ENCODE measurements at regions not wholly inside any gene's neighbourhood (a gene's known extent, or its start where the extent isn't known, plus 50 kb on each side); places are given as distances from the start of the nearest gene placed in this dataset.

DNA sequence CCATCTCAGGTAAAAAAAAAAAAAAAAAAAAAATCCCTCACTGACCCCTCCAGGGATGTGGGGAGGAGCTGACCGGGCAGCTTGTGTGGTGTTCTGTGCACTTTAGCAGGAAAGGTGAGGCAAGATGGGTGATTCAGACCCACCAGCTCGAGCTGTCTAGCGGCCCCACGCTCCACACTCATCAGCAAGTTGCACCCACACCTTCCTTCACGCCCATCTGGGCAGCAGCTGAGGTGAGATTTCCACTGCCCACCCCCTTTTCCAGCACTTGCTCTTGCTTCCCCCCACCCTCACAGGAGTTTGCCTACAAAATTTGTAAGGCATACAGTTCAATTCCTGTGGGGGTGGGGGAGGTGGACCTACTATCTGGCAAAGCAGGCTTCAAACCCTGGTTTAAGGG, 58.7 kb upstream of the ZNF354B start:
- Histone ChIP-seq H3K4me1 (replicated peaks in 1 of 4; ENCODE audit: control insufficient read depth in 3 of 4, insufficient read depth in 4 of 4, low read length in 3 of 4) (no peaks in the 10 kb centered on the region), H3K79me2 (ENCODE audit: control insufficient read depth in 1 of 2, insufficient read depth in 2 of 2, low read length in 2 of 2) (no peaks in the 10 kb centered on the region), H4K91ac (replicated peaks; ENCODE audit: insufficient read length, low read length) (no peak overlapping the region), H3K4ac (replicated peaks; ENCODE audit: insufficient read length, low read depth, low read length) (no peak overlapping the region), H3K9ac (replicated peaks in 1 of 4; ENCODE audit: extremely low read depth in 1 of 4, low read depth in 3 of 4, low read length in 3 of 4) (no peak overlapping the region), H3K23me2 (ENCODE audit: low read depth, low read length) (no peaks in the 10 kb centered on the region), H2BK120ac (replicated peaks; ENCODE audit: low read depth, low read length) (no peak overlapping the region), H3K27ac (ENCODE audit: low read depth, low read length) (no peak overlapping the region), H3K9me3 (ENCODE audit: insufficient read depth in 2 of 2, low read depth in 1 of 2, low read length in 1 of 2) (peaks cover 26 to 61% of the 10 kb centered on the region in 2 experiments), H3K56ac (replicated peaks; ENCODE audit: insufficient read length, low read depth, low read length) (no peak overlapping the region), H3K79me1 (ENCODE audit: low read depth, low read length) (no peaks in the 10 kb centered on the region), H2BK15ac (ENCODE audit: low read length) (no peak overlapping the region), H4K5ac (ENCODE audit: insufficient read length, low read depth, low read length) (no peak overlapping the region), H3K4me3 (ENCODE audit: extremely low read depth in 1 of 4, insufficient read depth in 2 of 4, low read depth in 3 of 4, low read length in 4 of 4) (no peak overlapping the region), H2BK20ac (ENCODE audit: low read length) (no peak overlapping the region), H4K20me1 (replicated peaks in 1 of 2; ENCODE audit: control insufficient read depth in 1 of 2, insufficient read depth in 2 of 2, low read length in 2 of 2) (no peaks in the 10 kb centered on the region), H2BK12ac (ENCODE audit: low read depth, low read length) (no peak overlapping the region), H2BK5ac (ENCODE audit: low read depth, low read length) (no peak overlapping the region), H3K4me2 (ENCODE audit: insufficient read depth in 1 of 2, low read depth in 2 of 2, low read length in 2 of 2) (no peak overlapping the region), H2AK5ac (ENCODE audit: low read depth, low read length) (no peak overlapping the region), H3K14ac (ENCODE audit: insufficient read length) (no peak overlapping the region), H4K8ac (ENCODE audit: extremely low read depth, insufficient read depth, low read length) (no peak overlapping the region), H2AFZ (ENCODE audit: low read length) (no peak overlapping the region), H3K18ac (ENCODE audit: extremely low read depth, low read length) (no peak overlapping the region), H3K23ac (ENCODE audit: insufficient read length) (no peak overlapping the region), H3K36me3 (ENCODE audit: control insufficient read depth in 2 of 4, insufficient read depth in 4 of 4, low read length in 3 of 4) (no peaks in the 10 kb centered on the region), H3K27me3 (replicated peaks in 1 of 4; ENCODE audit: control insufficient read depth in 3 of 4, extremely low read depth in 1 of 4, insufficient read depth in 3 of 4, low read length in 3 of 4) (no peaks in the 10 kb centered on the region)
- WGBS, 2 experiments (ENCODE audit: extremely low coverage in 1 of 2, insufficient coverage in 1 of 2, insufficient read length in 1 of 2, insufficient replicate concordance in 2 of 2, low coverage in 1 of 2, low lambda C conversion rate in 2 of 2, missing lambda C conversion rate in 1 of 2) = 78% methylated on average over 5 of the region's 5 CpGs; no CpG with 5 or more reads in 1 of the 2 experiments
- POLR2A ChIA-PET (ENCODE audit: partially characterized antibody) = interaction anchor here (0.8 to 1.3 kb wide), 2 partner anchors 10 to 28 kb away, joined by 3 read pairs; no protein-coding TSS in a partner anchor
- no peak for FAIRE-seq
- CTCF ChIA-PET (ENCODE audit: partially characterized antibody) = no interaction called here
- DNase-seq (ENCODE audit: low read depth in 1 of 2, low spot score in 2 of 2) = no peak
- TF ChIP-seq CBX8 (IDR thresholded peaks at IDR 0.05; ENCODE audit: borderline replicate concordance, low read depth, low read length) (no peak), SIRT6 (IDR thresholded peaks at IDR 0.05; ENCODE audit: low read length) (no peak), SP2 (IDR thresholded peaks at IDR 0.05; ENCODE audit: low read length) (no peak), KDM5A (IDR thresholded peaks at IDR 0.05; ENCODE audit: low read length) (no peak), CTBP2 (IDR thresholded peaks at IDR 0.05; ENCODE audit: borderline replicate concordance, insufficient read depth, insufficient read length, low read length) (no peak), KDM4A (IDR thresholded peaks at IDR 0.05; ENCODE audit: low read depth, low read length, severe bottlenecking) (no peak), GABPA (IDR thresholded peaks at IDR 0.05; ENCODE audit: borderline replicate concordance, insufficient read depth, low read length) (no peak), NANOG (IDR thresholded peaks at IDR 0.05; ENCODE audit: insufficient read depth, low read depth, low read length, poor library complexity, severe bottlenecking) (no peak), TAF1 (IDR thresholded peaks at IDR 0.05; ENCODE audit: low read depth, low read length) (no peak), PHF8 (conservative IDR thresholded peaks at IDR 0.05; ENCODE audit: low read depth, low read length) (no peak), YY1 (IDR thresholded peaks at IDR 0.05; ENCODE audit: low read depth, low read length) (no peak), SIN3A (conservative IDR thresholded peaks at IDR 0.05 in 1 of 2, IDR thresholded peaks at IDR 0.05 in 1 of 2; ENCODE audit: low read depth in 1 of 2, low read length in 2 of 2) (no peak), MAFK (IDR thresholded peaks at IDR 0.05; ENCODE audit: low read depth, low read length) (no peak), CBX5 (IDR thresholded peaks at IDR 0.05; ENCODE audit: low read depth, low read length) (no peak), NRF1 (IDR thresholded peaks at IDR 0.05; ENCODE audit: low read depth, low read length) (no peak), EGR1 (IDR thresholded peaks at IDR 0.05; ENCODE audit: borderline replicate concordance, low read depth, low read length) (no peak)

All from H1 (cell line).